DND-41 (cell line): ENCODE measurements at regions not wholly inside any gene's neighbourhood (a gene's known extent, or its start where the extent isn't known, plus 50 kb on each side); places are given as distances from the start of the nearest gene placed in this dataset.

Experiments used
- EZH2 ChIP-seq: IDR thresholded peaks from 3 replicates; pipeline ENCODE4 v1.6.1; 2012; ENCODE audit warnings: borderline replicate concordance, low read depth, mild to moderate bottlenecking, moderate library complexity, low read length, inconsistent platforms; ENCODE audit not compliant: severe bottlenecking
- TF ChIP-seq, protein P1 (sequence below): IDR thresholded peaks from 2 replicates; pipeline ENCODE4 v1.5.1; 2012; ENCODE audit warnings: borderline replicate concordance, low read length, moderate library complexity, mild to moderate bottlenecking; ENCODE audit not compliant: poor library complexity, severe bottlenecking; ENCODE audit errors: extremely low read depth

DNA sequence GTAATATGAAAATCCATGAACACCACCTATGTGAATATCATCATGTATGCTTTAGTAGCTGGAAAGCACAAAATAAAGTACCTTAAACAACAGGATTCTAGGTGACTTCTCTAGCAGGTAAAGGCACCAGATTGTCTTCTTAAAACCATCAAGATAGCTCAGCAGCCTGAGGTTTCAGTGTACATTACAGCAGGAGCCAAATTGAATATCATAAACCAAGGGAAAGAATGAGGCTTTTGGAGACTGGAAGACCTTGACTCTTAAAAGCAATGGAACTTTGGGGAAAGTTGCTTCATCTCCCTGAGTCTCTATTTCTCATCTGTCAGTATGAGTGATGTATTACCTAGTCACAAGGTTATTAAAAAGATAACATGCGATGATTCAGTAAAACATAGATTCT lies 429.7 kb upstream of the SPHKAP start:
- TF ChIP-seq, protein P1, sequence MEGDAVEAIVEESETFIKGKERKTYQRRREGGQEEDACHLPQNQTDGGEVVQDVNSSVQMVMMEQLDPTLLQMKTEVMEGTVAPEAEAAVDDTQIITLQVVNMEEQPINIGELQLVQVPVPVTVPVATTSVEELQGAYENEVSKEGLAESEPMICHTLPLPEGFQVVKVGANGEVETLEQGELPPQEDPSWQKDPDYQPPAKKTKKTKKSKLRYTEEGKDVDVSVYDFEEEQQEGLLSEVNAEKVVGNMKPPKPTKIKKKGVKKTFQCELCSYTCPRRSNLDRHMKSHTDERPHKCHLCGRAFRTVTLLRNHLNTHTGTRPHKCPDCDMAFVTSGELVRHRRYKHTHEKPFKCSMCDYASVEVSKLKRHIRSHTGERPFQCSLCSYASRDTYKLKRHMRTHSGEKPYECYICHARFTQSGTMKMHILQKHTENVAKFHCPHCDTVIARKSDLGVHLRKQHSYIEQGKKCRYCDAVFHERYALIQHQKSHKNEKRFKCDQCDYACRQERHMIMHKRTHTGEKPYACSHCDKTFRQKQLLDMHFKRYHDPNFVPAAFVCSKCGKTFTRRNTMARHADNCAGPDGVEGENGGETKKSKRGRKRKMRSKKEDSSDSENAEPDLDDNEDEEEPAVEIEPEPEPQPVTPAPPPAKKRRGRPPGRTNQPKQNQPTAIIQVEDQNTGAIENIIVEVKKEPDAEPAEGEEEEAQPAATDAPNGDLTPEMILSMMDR = no peak
- no peak for TF ChIP-seq EZH2
